GM18517 (cell line): ENCODE measurements at regions not wholly inside any gene's neighbourhood (a gene's known extent, or its start where the extent isn't known, plus 50 kb on each side); places are given as distances from the start of the nearest gene placed in this dataset.
"Not testable (repeated sequence)": the region's sequence is repeated elsewhere in the genome, so short reads cannot be mapped to it uniquely, and the experiment has no call there.

Experiments used
- ATAC-seq: cut with Tn5 transposase; IDR thresholded peaks from one replicate; pipeline ENCODE4 v1.9.1; 2021; ENCODE audit warnings: mild to moderate bottlenecking, moderate library complexity; ENCODE audit not compliant: unreplicated experiment

GRCh38 chr2:184371641-184372040 is 226.7 kb upstream of the ZNF804A start:
- no peak for ATAC-seq

DNA sequence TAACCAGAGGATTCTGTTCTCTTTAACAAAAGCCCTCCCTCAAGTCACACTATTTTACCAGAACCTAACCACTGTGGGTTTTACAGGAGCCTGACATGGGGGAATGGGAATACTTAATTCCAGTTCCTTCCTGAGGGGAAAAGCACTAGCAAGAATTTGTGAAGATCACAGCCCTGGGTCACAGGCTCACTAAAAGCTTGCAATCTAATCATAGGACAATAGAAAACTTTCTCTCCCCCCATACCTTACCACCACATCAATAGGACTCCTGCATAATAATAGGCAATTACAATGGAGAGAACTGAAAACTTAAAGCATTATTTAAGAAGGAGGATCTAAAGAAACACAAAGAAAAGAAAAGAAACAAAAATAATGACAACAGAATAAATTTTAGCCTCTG is 225.8 kb upstream of the ZNF804A start:
- ATAC-seq, result no peak

- no peak for ATAC-seq
These were observed 203.7 kb upstream of the ZNF804A start for GRCh38 chr2:184394642-184395041.

DNA sequence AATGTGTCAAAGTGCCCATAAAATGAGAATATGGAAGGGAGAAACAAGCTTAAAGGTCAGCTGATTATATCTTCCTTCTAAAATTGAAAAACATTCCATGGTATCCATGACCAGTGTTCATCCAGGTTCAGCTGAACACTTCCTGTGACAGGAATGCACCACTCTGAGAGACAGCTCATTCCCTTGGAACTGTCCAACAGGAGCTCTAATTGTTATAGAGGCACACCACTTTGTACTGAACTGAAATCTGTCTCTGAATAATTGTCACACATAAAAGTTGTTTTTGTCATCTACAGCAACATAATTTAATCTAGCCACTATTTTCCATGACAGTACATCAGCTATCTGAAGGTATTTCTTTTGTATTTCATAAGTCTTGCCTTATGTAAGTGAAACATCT is 195.9 kb upstream of the ZNF804A start:
- ATAC-seq, result no peak

DNA sequence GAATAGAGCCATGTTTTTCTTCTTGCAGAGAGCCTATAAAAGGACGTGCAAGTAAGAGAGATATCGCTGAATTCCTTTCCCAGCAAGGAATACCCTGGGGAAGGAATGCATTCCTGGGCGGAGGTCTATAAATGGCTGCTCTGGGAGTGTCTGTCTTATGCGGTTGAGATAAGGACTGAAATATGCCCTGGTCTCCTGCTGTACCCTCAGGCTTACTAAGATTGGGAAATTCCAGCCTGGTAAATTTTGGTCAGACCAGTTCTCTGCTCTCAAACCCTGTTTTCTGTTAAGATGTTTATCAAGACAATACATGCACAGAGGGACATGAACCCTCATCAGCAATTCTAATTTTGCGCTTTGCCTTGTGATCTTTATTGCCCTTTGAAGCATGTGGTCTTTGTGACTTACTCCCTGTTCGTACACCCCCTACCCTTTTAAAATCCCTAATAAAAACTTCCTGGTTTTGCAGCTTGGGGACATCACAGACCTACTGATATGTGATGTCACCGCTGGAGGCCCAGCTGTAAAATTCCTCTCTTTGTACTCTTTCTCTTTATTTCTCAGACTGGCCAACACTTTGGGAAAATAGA is 191.2 kb upstream of the ZNF804A start:
- ATAC-seq, result not testable (repeated sequence)

DNA sequence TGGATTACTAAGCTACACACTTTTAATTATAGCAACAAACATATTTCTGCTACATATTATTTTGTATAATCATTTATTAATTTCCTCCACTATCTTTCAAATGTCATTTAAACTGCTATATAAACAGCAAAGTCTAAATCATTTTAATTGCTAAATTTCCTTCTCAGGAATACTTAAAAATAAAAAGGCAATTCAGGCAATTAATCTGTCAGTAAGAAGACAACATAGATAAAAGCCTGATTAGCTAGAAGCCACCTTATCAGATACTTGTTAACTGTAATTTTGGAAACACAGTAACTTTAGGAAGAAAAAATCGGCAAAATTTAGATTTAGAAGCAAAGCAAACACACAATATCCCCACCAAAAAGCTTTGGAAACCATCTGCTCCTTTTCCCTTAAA is 188.2 kb upstream of the ZNF804A start:
- ATAC-seq, result no peak

DNA sequence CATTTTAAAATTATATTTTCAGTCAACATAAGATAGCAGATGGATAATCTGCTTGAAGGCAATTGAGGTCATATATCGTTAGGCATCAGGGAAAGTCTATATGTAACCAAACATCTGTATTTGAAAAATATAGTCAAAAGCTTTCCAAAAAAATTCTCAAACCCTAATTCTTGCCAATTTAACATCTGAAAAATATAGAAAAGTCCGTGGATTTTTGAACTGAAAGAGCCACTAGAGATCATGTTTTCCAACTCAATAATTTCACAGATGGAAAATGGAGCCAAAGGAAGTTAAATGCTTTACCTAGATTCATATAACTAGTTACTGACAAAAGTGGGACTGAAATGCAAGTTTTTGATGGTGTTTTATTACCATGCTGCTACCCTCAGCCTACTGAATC is 185.1 kb upstream of the ZNF804A start:
- no peak for ATAC-seq

DNA sequence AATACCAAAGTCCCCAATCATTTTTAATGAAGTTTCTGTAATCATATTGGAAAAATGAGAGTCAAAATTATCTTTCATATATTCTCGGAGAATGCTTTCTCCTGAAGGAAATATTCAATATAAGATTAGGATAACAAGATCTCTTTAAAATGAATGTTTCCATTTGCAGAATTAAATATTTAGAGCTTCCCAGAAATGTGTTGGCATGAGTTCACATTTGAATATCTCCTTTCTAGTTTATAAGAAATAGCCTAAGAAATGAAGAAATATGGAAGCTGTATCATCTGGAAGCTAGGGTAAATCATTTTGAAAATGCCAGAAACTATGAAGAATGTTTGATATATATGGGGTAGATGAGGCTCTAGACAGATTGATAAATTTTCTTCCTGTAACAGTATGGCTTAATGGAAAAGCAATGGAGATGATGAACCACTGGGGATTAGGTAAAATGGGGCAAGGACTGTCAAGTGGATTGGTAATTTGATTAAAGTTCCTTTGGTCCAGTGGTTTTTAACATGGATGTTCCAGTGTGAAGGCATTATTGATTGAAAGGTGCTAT is 184.6 kb upstream of the ZNF804A start:
- no peak for ATAC-seq

- no peak for ATAC-seq
These were observed 182.0 kb upstream of the ZNF804A start for GRCh38 chr2:184416146-184416913.

DNA sequence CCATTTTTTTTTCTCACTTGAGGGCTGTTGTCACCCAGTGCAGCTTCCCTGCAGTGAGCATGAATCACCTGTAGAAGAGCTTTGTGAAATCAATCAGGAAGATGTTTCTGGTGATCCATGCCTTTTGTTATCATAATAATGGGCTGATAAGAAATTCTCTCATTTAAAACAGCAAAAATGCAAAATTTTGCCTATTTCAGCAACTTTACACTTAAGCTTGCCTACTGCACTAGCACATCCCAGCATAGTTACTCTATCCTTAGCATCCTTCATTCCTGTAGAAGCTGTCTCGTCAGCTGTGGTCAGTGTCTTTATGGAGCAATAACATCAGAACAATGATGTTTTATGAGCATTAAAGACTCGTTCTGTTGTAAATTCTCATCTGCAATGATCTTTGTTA is 178.6 kb upstream of the ZNF804A start:
- no peak for ATAC-seq

GRCh38 chr2:184421456-184421855 is 176.9 kb upstream of the ZNF804A start:
- ATAC-seq, result not testable (repeated sequence)

DNA sequence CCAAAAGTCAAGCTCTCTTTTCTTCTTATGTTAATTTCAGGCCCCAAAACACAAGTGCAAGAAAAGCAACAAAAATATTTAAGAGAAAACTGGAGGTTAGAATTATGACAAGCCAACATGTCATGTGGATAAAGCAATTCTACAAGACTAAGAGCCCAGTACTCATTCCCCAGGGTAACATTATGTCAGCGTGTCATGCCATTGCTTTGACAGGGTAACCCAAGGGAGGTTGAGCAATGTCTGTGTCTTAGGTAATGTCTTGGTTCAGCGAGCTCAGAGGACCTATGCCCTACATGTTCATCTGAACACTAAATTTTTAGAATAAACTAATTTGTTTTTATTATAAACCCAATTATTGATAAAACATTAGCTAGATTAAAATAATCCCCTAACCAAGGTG is 173.2 kb upstream of the ZNF804A start:
- ATAC-seq, result no peak

- ATAC-seq, result peak; percentile 96
These were observed 154.1 kb upstream of the ZNF804A start for GRCh38 chr2:184444217-184444616.

- ATAC-seq, result peak; percentile 47
These were observed 153.6 kb upstream of the ZNF804A start for GRCh38 chr2:184444623-184445223.

GRCh38 chr2:184449760-184450159 is 148.6 kb upstream of the ZNF804A start:
- ATAC-seq, result no peak

GRCh38 chr2:184452907-184453306 is 145.4 kb upstream of the ZNF804A start:
- ATAC-seq, result peak; percentile 50

DNA sequence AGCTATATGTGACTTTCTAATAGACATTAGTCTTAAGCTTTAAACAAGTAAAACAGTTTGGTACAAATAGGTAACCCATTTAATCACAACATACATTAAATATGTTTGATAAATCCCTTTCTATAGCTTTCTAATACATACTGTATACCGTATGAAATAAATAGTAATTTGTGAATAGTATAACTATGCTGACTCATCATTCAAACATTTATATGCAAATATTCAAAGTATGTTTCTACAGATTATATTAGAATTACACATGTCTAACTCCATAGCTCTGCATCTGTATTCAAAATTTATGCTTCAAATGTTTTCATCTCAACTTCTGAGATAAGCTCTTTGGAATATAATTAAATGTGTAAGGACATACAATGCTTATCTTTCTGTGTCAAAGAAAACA is 142.7 kb upstream of the ZNF804A start:
- ATAC-seq, result no peak

- ATAC-seq, result not testable (repeated sequence)
These were observed 141.6 kb upstream of the ZNF804A start for GRCh38 chr2:184456693-184457092.

GRCh38 chr2:184463102-184463865 is 135.0 kb upstream of the ZNF804A start:
- ATAC-seq, result no peak

DNA sequence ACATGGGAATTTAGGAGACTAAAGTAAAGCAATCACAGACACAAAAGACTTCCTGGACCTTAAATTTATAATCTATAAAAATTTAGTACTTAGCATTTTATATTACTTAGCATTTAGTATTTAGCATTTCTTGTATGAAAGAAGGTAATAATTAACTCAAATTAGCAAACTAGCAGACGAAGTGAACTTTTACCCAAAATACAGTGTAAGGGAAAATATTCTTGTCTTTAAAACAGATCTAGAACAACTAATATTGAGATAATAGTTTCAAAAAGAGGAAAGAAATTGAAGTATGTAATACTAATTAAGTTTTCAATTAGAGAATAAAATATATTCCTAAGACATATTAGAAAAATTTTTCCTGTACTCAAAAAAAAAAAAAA is 134.5 kb upstream of the ZNF804A start:
- ATAC-seq, result no peak

DNA sequence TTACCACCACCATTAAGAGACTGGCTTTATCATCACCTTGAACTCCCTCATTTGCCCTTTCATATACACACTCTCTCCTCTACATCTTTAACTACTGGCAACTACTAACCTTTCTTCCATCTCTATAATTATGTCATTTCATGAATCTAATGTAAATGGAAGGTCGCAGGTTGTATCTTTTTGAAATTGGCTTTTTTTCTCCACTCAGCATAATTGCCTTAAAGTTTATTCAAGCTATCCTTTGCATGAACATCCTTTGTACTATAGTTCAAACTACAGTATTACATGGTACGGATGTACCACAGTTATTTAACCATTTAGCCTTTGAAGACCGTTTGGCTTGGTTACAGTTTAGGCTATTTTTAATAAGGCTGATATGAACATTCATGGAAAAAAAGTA is 129.5 kb upstream of the ZNF804A start:
- no peak for ATAC-seq
